Fibroblast of lung (primary cell): ENCODE measurements at regions not wholly inside any gene's neighbourhood (a gene's known extent, or its start where the extent isn't known, plus 50 kb on each side); places are given as distances from the start of the nearest gene placed in this dataset.

Source experiments
- CTCF ChIP-seq, 2 donors: IDR thresholded peaks in 1 of 2; conservative IDR thresholded peaks in 1 of 2; 1 replicate in 1 of 2; 2 replicates in 1 of 2; pipeline ENCODE4 v1.5.1; 2011 to 2012; ENCODE audit warnings: low read length in 2 of 2, control low read depth in 1 of 2, inconsistent platforms in 1 of 2, low read depth in 1 of 2, mild to moderate bottlenecking in 1 of 2
- EZH2 ChIP-seq: IDR thresholded peaks from 2 replicates; pipeline ENCODE4 v1.5.1; 2012; ENCODE audit warnings: low read length, control low read depth, mild to moderate bottlenecking; ENCODE audit errors: missing control alignments

GRCh38 chr10:4426866-4427265 is 399.1 kb upstream of the AKR1E2 start:
- TF ChIP-seq CTCF (conservative IDR thresholded peaks at IDR 0.05 in 1 of 2, IDR thresholded peaks at IDR 0.05 in 1 of 2; ENCODE audit: low read depth in 1 of 2, low read length in 2 of 2) (no peak), EZH2 (no peak)
